ENCODE measurements at regions not wholly inside any gene's neighbourhood (a gene's known extent, or its start where the extent isn't known, plus 50 kb on each side); places are given as distances from the start of the nearest gene placed in this dataset.

DNA sequence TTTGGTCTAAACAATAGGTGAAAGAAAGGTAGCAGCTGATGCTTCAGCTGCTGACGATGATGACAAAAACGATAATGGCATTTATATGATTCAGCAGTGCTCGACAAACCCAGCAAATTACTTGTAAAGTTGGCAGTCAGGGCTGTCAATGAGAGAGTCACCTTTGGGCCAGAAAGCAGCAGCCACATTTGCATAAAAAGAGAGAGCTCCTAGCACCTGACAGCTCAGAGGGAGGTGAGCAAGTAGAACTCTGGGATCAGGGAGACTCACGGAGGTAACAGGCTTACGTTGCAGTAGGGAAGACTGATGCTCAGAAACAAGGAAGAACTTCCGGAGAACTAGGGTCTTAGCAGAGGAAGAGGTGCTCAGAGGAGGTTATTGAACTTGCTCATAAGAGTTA is 291.9 kb upstream of the ZFHX3 start:
- TF ChIP-seq, protein P1, sequence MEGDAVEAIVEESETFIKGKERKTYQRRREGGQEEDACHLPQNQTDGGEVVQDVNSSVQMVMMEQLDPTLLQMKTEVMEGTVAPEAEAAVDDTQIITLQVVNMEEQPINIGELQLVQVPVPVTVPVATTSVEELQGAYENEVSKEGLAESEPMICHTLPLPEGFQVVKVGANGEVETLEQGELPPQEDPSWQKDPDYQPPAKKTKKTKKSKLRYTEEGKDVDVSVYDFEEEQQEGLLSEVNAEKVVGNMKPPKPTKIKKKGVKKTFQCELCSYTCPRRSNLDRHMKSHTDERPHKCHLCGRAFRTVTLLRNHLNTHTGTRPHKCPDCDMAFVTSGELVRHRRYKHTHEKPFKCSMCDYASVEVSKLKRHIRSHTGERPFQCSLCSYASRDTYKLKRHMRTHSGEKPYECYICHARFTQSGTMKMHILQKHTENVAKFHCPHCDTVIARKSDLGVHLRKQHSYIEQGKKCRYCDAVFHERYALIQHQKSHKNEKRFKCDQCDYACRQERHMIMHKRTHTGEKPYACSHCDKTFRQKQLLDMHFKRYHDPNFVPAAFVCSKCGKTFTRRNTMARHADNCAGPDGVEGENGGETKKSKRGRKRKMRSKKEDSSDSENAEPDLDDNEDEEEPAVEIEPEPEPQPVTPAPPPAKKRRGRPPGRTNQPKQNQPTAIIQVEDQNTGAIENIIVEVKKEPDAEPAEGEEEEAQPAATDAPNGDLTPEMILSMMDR (IDR thresholded peaks at IDR 0.05; ENCODE audit: low read depth, low read length) = no peak
- no peak overlapping the region for H3K4me3 ChIP-seq (ENCODE audit: low read depth, low read length)

DNA sequence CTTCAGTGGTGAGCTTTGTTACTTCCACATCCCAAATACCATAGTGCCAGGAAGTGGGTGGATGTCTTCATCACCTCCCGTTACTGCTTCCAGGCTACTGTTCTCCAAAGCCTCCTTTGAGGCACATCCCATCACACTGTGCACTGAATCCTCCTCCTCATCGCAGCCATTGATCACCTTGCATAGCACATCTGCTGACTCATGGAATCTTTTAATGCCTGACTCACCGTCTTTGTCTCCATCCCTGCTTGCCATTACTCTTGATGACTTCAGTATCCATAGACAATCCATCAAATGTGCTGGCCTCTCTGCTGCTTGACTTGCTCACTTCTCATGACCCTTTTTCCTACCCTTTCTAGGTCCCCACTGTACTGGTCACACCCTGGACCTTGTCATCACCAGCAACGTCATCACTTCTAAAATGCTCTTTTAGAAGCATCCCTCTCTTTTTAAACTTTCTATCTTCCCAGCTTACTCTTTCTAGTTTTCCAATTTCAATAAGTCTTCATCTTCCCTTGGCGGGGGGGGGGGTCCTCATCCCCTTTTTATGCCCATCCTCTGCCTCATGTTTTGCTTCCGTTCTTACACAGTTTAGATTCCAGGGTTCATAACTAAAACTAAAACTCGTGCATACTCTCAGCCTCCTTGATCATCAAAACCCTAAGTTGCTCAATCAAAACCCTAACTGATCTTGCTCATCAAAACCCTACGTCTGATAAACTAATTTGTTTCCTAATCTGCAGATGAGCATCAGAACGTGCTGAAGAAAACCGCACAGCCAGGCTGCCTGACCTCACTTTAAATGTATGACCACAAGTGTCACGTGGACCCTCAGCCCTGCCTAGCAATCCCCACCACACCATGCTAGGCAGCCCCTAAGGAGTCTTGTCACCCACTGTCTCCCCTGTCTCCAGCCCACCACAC is 289.7 kb upstream of the ZFHX3 start:
- TF ChIP-seq, protein P1 (IDR thresholded peaks at IDR 0.05; ENCODE audit: low read depth, low read length) = no peak
- H3K4me3 ChIP-seq (ENCODE audit: low read depth, low read length) = no peak overlapping the region

DNA sequence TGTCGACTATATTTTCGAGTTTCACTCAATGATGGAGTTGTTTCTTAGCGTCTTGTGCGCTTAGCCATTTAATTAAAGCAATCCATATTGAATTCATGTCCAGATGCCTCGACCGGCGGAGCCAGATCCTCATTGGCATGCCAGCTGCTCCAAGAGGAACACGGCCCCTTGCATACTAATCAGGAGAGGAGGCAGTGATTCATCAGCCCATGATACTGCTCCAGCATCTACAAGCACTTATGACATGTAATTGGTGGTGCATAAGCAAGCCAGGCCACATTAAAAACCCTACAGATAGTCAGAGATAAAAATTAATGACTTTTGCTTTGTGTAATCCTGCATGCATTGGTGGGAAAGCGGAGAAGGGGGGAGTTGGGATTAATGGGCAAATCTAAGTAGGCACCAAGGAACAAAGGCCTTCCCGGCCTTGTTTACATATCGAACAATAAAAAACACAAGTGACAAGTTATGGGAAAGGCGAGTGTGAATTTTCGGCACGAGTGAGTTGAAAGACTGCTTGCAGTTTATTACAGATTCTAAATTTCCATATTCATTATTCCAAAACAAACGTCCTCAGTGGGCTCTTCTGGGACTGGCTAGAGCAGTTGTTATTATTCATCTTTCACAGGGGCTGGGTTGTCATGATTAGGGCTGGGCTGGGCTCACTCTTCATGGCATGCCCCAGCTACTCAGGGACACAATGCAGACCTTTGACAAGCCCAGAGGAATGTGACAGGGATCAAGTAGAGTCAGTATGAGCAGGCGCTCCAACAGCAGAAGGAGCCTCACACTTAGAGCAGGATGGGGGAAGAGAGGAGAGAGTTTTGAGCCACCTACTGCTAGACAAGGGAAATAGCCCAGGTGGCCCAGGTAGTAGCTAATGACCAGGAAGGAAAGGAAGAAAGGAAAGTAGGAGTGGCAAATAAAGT is 281.7 kb upstream of the ZFHX3 start:
- H3K4me3 ChIP-seq (ENCODE audit: low read depth, low read length) = no peak overlapping the region
- TF ChIP-seq, protein P1 (IDR thresholded peaks at IDR 0.05; ENCODE audit: low read depth, low read length) = no peak

DNA sequence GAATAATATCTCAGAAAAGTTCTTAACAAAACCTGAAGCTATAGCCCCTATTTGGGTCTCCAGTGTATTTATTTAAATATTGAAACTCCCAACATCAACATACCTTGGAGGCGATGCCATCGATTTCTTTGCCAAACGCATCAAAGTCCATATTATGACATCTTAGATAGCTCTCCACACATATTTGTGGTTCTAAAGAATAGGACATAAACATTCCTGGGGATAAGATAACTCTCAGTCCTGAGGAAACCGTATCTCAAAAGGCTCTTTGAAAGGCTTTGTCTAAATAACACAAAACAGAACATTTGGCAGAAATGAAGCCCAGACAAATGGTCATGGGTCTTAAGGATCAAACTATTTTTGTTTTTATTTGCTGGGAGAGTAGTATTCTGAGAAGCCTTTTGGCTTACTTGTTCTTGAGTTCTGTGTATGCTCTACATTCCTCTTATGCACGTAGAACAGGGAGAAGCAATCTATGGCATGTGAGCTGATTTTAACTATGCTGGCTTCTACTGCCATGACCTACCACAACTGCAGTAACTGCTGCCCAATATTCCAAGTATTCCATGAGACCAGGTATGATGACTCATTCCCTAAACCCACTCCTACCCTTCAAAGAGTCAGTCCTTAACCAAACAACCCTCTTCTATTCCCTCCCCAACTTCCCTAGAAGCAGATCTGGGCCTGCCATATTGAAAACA is 279.0 kb upstream of the ZFHX3 start:
- no peak overlapping the region for H3K4me3 ChIP-seq (ENCODE audit: low read depth, low read length)
- TF ChIP-seq, protein P1 (IDR thresholded peaks at IDR 0.05; ENCODE audit: low read depth, low read length) = no peak

DNA sequence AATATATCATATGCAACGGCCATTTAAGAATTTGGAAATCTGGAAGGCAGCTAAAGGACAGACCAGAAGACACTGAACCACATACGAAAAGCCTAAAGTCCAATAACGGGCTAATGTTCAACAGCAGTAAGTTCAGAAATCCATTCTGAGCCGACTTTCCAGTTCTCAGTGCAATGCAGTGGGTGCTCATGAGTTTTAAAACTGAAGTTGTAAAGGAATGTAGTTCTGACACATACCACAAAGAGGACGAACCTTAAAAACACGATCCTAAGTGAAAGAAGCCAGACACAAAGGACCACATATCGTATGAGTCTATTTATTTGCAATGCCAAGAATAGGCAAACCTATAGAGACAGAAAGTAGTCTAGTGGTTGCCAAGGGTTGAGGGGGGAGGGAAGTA is 278.3 kb upstream of the ZFHX3 start:
- TF ChIP-seq, protein P1 (IDR thresholded peaks at IDR 0.05; ENCODE audit: low read depth, low read length) = no peak
- no peak overlapping the region for H3K4me3 ChIP-seq (ENCODE audit: low read depth, low read length)

DNA sequence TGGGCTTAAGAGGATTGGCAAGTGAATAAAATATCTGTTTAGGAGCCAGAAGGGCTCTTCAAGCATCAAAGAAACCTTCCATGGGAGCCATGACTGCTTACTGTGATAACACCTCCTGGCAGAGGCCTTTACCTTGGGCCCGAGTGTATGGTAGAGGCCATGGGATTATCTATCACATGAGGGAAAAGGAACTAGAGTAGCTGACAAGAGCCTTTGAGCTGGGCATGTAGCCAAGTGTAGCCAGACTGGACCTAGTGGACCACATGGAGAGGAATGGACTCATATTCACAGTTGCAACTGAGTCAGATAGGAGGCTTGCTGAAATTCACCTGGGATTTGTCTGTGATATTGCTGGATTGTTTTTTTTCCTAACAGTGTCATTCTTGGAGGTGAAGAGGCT is 276.0 kb upstream of the ZFHX3 start:
- H3K4me3 ChIP-seq (ENCODE audit: low read depth, low read length) = no peak overlapping the region
- TF ChIP-seq, protein P1 (IDR thresholded peaks at IDR 0.05; ENCODE audit: low read depth, low read length) = no peak

All from WI38 (cell line).